ENCODE measurements at regions not wholly inside any gene's neighbourhood (a gene's known extent, or its start where the extent isn't known, plus 50 kb on each side); places are given as distances from the start of the nearest gene placed in this dataset.

GRCh38 chr2:13005048-13005447 lies 288.3 kb downstream of the TRIB2 start:
- no peak for TF ChIP-seq FOXK2 (IDR thresholded peaks at IDR 0.05)
- TF ChIP-seq TARDBP (IDR thresholded peaks at IDR 0.05), result no peak
- no peak for TF ChIP-seq SUZ12 (IDR thresholded peaks at IDR 0.05)
- TF ChIP-seq NFRKB (IDR thresholded peaks at IDR 0.05), result no peak
- TF ChIP-seq ARNT (IDR thresholded peaks at IDR 0.05), result no peak
- TF ChIP-seq L3MBTL2 (conservative IDR thresholded peaks at IDR 0.05), result no peak
- no peak for TF ChIP-seq ELF4 (IDR thresholded peaks at IDR 0.05)
- TF ChIP-seq BHLHE40 (IDR thresholded peaks at IDR 0.05; ENCODE audit: borderline replicate concordance), result no peak
- no peak for TF ChIP-seq CTBP1 (IDR thresholded peaks at IDR 0.05; ENCODE audit: borderline replicate concordance)
- no peak for TF ChIP-seq HDGF (IDR thresholded peaks at IDR 0.05; ENCODE audit: borderline replicate concordance)
- no peak for TF ChIP-seq ZNF384 (IDR thresholded peaks at IDR 0.05)
- TF ChIP-seq, protein P1, sequence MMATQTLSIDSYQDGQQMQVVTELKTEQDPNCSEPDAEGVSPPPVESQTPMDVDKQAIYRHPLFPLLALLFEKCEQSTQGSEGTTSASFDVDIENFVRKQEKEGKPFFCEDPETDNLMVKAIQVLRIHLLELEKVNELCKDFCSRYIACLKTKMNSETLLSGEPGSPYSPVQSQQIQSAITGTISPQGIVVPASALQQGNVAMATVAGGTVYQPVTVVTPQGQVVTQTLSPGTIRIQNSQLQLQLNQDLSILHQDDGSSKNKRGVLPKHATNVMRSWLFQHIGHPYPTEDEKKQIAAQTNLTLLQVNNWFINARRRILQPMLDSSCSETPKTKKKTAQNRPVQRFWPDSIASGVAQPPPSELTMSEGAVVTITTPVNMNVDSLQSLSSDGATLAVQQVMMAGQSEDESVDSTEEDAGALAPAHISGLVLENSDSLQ (IDR thresholded peaks at IDR 0.05), result no peak
- TF ChIP-seq LEF1 (IDR thresholded peaks at IDR 0.05; ENCODE audit: borderline replicate concordance), result no peak
- no peak for TF ChIP-seq SP1 (IDR thresholded peaks at IDR 0.05)
- TF ChIP-seq FOXA1 (IDR thresholded peaks at IDR 0.05), result no peak
- ChIA-PET CTCF (no interaction called here), POLR2A (no interaction called here)
- no peak for DNase-seq (ENCODE audit: extremely low spot score)

- CTCF ChIA-PET, result interaction anchor here (0.5 to 2.1 kb wide), 6 partner anchors 11 to 1312 kb away, joined by 3 to 23 read pairs (median 4); no protein-coding TSS in a partner anchor
- POLR2A ChIA-PET, result no interaction called here
- TF ChIP-seq SP1 (IDR thresholded peaks at IDR 0.05) (no peak), SUZ12 (IDR thresholded peaks at IDR 0.05) (no peak), ZNF384 (IDR thresholded peaks at IDR 0.05) (no peak), L3MBTL2 (conservative IDR thresholded peaks at IDR 0.05) (no peak), NFRKB (IDR thresholded peaks at IDR 0.05) (no peak), ELF4 (IDR thresholded peaks at IDR 0.05) (no peak), HDGF (IDR thresholded peaks at IDR 0.05; ENCODE audit: borderline replicate concordance) (no peak), FOXK2 (IDR thresholded peaks at IDR 0.05) (no peak), TARDBP (IDR thresholded peaks at IDR 0.05) (no peak), LEF1 (IDR thresholded peaks at IDR 0.05; ENCODE audit: borderline replicate concordance) (no peak)
- DNase-seq (ENCODE audit: extremely low spot score), result no peak
Observed at GRCh38 chr2:13005761-13006335, 289.1 kb downstream of the TRIB2 start.

DNA sequence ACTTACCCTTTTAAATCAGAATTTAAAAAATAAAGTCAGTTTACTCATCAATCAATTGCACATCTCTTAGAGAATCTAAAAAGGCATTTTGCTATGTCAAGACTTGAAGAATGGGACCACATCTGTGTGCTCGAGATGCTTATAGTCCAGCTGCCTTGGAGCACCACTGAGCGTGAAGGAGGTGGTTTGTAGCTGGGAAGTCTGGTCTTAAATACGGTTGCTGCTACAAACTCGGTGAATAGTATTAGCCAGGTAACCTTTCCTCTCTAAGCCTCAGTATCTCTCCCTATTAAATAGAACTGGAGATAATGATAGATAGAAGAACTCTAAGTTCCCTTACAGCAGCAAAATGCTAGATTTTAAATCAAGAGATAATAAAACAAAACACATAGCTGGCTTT lies 289.7 kb downstream of the TRIB2 start:
- ChIA-PET POLR2A (interaction anchor here (0.9 kb wide), 1 partner anchor 290 kb away, joined by 3 read pairs; the partner anchor contains the start of gene TRIB2), CTCF (interaction anchor here (0.6 to 2.1 kb wide), 9 partner anchors 11 to 1312 kb away, joined by 3 to 23 read pairs (median 5); partner anchors contain the start of gene TRIB2)
- TF ChIP-seq SP1 (IDR thresholded peaks at IDR 0.05), result no peak
- no peak for TF ChIP-seq BHLHE40 (IDR thresholded peaks at IDR 0.05; ENCODE audit: borderline replicate concordance)
- no peak for TF ChIP-seq LEF1 (IDR thresholded peaks at IDR 0.05; ENCODE audit: borderline replicate concordance)
- TF ChIP-seq TARDBP (IDR thresholded peaks at IDR 0.05), result no peak
- TF ChIP-seq SUZ12 (IDR thresholded peaks at IDR 0.05), result no peak
- no peak for TF ChIP-seq L3MBTL2 (conservative IDR thresholded peaks at IDR 0.05)
- TF ChIP-seq, protein P1 (IDR thresholded peaks at IDR 0.05), result no peak
- no peak for TF ChIP-seq FOXM1 (IDR thresholded peaks at IDR 0.05; ENCODE audit: borderline replicate concordance)
- no peak for TF ChIP-seq ELF4 (IDR thresholded peaks at IDR 0.05)
- no peak for TF ChIP-seq FOXA1 (IDR thresholded peaks at IDR 0.05)
- TF ChIP-seq FOXK2 (IDR thresholded peaks at IDR 0.05), result no peak
- TF ChIP-seq NFRKB (IDR thresholded peaks at IDR 0.05), result no peak
- no peak for TF ChIP-seq CTBP1 (IDR thresholded peaks at IDR 0.05; ENCODE audit: borderline replicate concordance)
- TF ChIP-seq ZNF384 (IDR thresholded peaks at IDR 0.05), result no peak
- no peak for TF ChIP-seq ARNT (IDR thresholded peaks at IDR 0.05)
- DNase-seq (ENCODE audit: extremely low spot score), result no peak

DNA sequence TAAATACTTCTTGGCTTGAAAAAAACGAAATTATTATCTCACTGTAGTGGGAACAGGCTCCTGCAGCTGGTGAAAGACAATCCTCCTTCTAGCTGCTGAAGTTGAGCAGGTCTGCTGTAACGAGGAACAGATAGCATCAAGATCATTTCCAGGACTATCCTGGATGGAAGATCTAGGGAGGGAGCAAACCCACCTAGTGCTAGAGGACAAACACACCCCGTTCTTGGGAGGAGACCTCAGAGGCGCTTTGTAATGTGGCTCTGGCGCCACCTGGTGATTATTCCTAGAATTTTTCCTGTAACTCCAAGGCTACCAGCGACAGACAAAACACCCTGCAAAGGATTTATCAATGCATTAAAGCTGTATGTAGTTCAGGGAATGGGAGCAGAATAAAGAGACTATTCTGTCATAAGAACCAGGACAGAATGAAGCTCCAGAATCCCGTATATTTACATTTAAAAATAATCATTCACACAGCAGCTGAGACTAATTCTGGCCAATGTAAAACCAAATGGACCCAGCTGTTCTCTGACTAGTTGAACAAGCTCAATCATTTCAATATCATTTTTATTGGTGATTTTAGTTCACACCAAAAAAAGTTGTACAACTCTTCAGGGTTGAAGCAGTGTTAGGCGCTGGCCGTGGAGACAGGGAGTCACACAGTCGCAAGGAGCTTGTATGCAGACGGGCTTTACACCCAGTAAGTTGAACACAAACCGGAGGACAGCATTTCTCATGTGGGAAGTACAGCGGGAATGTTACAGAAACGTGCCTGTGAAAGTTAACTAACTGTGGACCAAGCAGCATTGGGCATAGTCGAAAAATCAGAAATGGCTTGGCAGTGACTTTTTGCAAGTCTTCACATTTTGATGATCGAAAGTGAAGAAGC lies 290.3 kb downstream of the TRIB2 start:
- TF ChIP-seq FOXM1 (IDR thresholded peaks at IDR 0.05; ENCODE audit: borderline replicate concordance) (no peak), SUZ12 (IDR thresholded peaks at IDR 0.05) (no peak), BHLHE40 (IDR thresholded peaks at IDR 0.05; ENCODE audit: borderline replicate concordance) (no peak), FOXK2 (IDR thresholded peaks at IDR 0.05) (no peak), SP1 (IDR thresholded peaks at IDR 0.05) (no peak), LEF1 (IDR thresholded peaks at IDR 0.05; ENCODE audit: borderline replicate concordance) (no peak), FOXA1 (IDR thresholded peaks at IDR 0.05) (no peak), ARNT (IDR thresholded peaks at IDR 0.05) (no peak), TARDBP (IDR thresholded peaks at IDR 0.05) (no peak), ZNF384 (IDR thresholded peaks at IDR 0.05) (no peak), HDGF (IDR thresholded peaks at IDR 0.05; ENCODE audit: borderline replicate concordance) (no peak), L3MBTL2 (conservative IDR thresholded peaks at IDR 0.05) (no peak), CTBP1 (IDR thresholded peaks at IDR 0.05; ENCODE audit: borderline replicate concordance) (no peak), ELF4 (IDR thresholded peaks at IDR 0.05) (no peak), NFRKB (IDR thresholded peaks at IDR 0.05) (no peak)
- TF ChIP-seq, protein P1 (IDR thresholded peaks at IDR 0.05), result no peak
- peak; percentile 64 for DNase-seq (ENCODE audit: extremely low spot score)
- ChIA-PET POLR2A (interaction anchor here (0.9 kb wide), 1 partner anchor 291 kb away, joined by 3 read pairs; the partner anchor contains the start of gene TRIB2), CTCF (interaction anchor here (0.5 to 2.1 kb wide), 17 partner anchors 10 to 1313 kb away, joined by 3 to 23 read pairs (median 3); partner anchors contain the start of gene TRIB2)

DNA sequence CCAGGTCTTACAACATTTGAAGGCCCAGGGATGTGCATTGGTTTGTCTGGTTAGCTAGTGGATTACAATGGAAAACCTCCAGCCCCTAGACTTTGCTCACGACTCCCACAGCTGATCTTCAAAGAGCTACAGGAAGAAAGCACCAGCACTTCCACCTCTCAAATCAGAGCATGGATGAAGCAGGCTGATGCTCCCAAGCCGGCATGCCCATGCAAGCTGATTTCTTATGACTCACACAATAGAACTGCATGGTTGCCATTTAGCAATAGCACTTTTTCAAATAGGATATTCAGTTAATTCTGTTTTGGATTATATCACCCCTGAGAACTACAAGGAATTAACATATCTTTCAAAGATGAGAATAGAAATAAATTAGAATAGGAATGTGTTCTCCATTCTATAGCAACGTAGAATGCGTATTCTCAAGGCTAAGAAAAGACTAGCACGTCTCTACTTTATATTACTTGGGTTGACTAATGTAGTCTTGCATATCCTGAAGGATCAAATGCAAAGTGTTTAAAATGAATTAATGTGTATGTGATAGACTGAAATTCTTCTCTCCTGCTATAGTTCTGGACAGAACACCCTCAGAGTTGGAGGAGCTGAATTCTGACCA lies 292.4 kb downstream of the TRIB2 start:
- ChIA-PET CTCF (no interaction called here), POLR2A (no interaction called here)
- no peak for DNase-seq (ENCODE audit: extremely low spot score)
- TF ChIP-seq ARNT (IDR thresholded peaks at IDR 0.05), result no peak
- TF ChIP-seq HDGF (IDR thresholded peaks at IDR 0.05; ENCODE audit: borderline replicate concordance), result no peak
- no peak for TF ChIP-seq LEF1 (IDR thresholded peaks at IDR 0.05; ENCODE audit: borderline replicate concordance)
- TF ChIP-seq ELF4 (IDR thresholded peaks at IDR 0.05), result no peak
- TF ChIP-seq FOXA1 (IDR thresholded peaks at IDR 0.05), result no peak
- no peak for TF ChIP-seq TARDBP (IDR thresholded peaks at IDR 0.05)
- no peak for TF ChIP-seq SP1 (IDR thresholded peaks at IDR 0.05)
- no peak for TF ChIP-seq FOXM1 (IDR thresholded peaks at IDR 0.05; ENCODE audit: borderline replicate concordance)
- no peak for TF ChIP-seq CTBP1 (IDR thresholded peaks at IDR 0.05; ENCODE audit: borderline replicate concordance)
- no peak for TF ChIP-seq SUZ12 (IDR thresholded peaks at IDR 0.05)
- TF ChIP-seq L3MBTL2 (conservative IDR thresholded peaks at IDR 0.05), result no peak
- no peak for TF ChIP-seq ZNF384 (IDR thresholded peaks at IDR 0.05)
- TF ChIP-seq, protein P1 (IDR thresholded peaks at IDR 0.05), result no peak

Measured in HEK293T (cell line).